Epithelial cell of esophagus (primary cell): ENCODE measurements at regions not wholly inside any gene's neighbourhood (a gene's known extent, or its start where the extent isn't known, plus 50 kb on each side); places are given as distances from the start of the nearest gene placed in this dataset.

ENCODE experiments used
- DNase-seq: peaks from one replicate; pipeline ENCODE4 v3.0.0; 2010; ENCODE audit warnings: low read depth
- H3K4me3 ChIP-seq: 2 replicates; pipeline ENCODE4 v1.5.1; 2011; ENCODE audit warnings: mild to moderate bottlenecking, low read length, control low read depth
- CTCF ChIP-seq: IDR thresholded peaks from 2 replicates; pipeline ENCODE4 v1.5.1; 2011; ENCODE audit warnings: low read depth, mild to moderate bottlenecking, low read length, control low read depth, inconsistent platforms; ENCODE audit not compliant: insufficient read depth; ENCODE audit errors: missing control alignments

DNA sequence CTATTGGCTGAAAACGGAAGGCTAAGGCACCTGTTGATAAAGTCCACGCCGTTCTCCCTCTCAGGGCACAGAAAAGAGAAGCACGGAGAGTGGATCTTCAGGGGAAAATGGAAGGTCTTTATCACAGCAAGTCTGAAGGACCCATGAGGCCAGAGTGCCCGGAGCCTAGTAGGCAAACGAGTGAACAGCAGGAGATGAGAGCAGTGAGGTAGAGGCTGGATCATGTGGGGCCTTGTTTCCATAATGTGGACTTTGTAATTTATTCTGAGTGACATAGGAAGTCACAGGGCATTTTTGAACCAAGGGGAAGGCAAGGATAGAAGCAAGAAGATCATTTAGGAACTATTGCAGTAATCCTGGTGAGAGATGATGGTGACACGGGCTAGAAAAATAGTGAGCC is 287.2 kb upstream of the NRIP1 start:
- TF ChIP-seq CTCF: no peak
- H3K4me3 ChIP-seq: no peak overlapping the region
- DNase-seq: no peak

- H3K4me3 ChIP-seq: no peak overlapping the region
- no peak for TF ChIP-seq CTCF
- peak; percentile 21 for DNase-seq
These were observed 288.7 kb upstream of the NRIP1 start for GRCh38 chr21:15353546-15353945.

- H3K4me3 ChIP-seq: no peak overlapping the region
- no peak for DNase-seq
- no peak for TF ChIP-seq CTCF
These were observed 289.7 kb upstream of the NRIP1 start for GRCh38 chr21:15354516-15354915.

- no peak for TF ChIP-seq CTCF
- DNase-seq: no peak
- no peak overlapping the region for H3K4me3 ChIP-seq
These were observed 290.3 kb upstream of the NRIP1 start for GRCh38 chr21:15355066-15355465.

- DNase-seq: no peak
- no peak overlapping the region for H3K4me3 ChIP-seq
- no peak for TF ChIP-seq CTCF
These were observed 294.5 kb upstream of the NRIP1 start for GRCh38 chr21:15359251-15359650.

GRCh38 chr21:15362458-15362857 is 297.7 kb upstream of the NRIP1 start:
- no peak for DNase-seq
- H3K4me3 ChIP-seq: no peak overlapping the region
- no peak for TF ChIP-seq CTCF

GRCh38 chr21:15363921-15364320 is 299.1 kb upstream of the NRIP1 start:
- TF ChIP-seq CTCF: no peak

More at GRCh38 chr21:15363921-15364320, 299.1 kb upstream of the NRIP1 start:
- no peak overlapping the region for H3K4me3 ChIP-seq
- DNase-seq: peak; percentile 62
